ENCODE measurements at regions not wholly inside any gene's neighbourhood (a gene's known extent, or its start where the extent isn't known, plus 50 kb on each side); places are given as distances from the start of the nearest gene placed in this dataset.

DNA sequence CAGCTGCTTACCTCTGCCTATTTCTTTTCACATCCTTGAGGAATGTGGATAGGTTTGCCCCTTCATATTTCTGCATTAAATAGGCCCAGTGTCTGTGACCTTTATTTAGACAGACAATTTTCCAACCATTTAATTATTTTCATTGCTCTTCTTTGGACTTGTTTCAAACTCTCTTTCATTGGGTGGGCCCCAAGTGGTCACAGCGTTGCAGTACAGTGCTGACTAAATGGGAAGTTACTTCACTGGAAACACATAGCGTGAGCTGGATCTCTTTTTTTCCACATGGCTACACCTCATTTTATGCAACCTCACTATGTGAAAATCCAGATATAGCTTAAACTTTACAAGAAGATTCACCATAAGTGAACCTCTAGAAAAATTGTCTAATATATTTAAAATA lies 438.9 kb downstream of the ADAMTS20 start:
- Histone ChIP-seq H3K23ac (ENCODE audit: low read length in 2 of 2) (no peak overlapping the region), H4K91ac (ENCODE audit: low read length) (no peak overlapping the region), H2AK5ac (ENCODE audit: low read length, severe bottlenecking) (no peak overlapping the region), H3K4me1 (ENCODE audit: control insufficient read depth, insufficient read depth, low read depth, low read length) (no peaks in the 10 kb centered on the region), H3K9ac (ENCODE audit: low read length) (peak overlapping the region; percentile 64), H3K27me3 (ENCODE audit: control insufficient read depth in 1 of 2, insufficient read depth in 1 of 2, low read length in 2 of 2) (no peaks in the 10 kb centered on the region), H3K4ac (ENCODE audit: low read depth in 1 of 2, low read length in 2 of 2) (no peak overlapping the region), H3K4me2 (ENCODE audit: low read length, poor library complexity, severe bottlenecking) (no peak overlapping the region), H3K79me1 (replicated peaks; ENCODE audit: low read length, poor library complexity, severe bottlenecking) (no peaks in the 10 kb centered on the region), H2BK5ac (ENCODE audit: low read depth, low read length, poor library complexity, severe bottlenecking) (no peak overlapping the region), H2BK15ac (ENCODE audit: low read depth, poor library complexity, severe bottlenecking) (no peak overlapping the region), H3K9me3 (ENCODE audit: control insufficient read depth, low read length) (no peaks in the 10 kb centered on the region), H3K27ac (ENCODE audit: low read length, poor library complexity, severe bottlenecking) (no peak overlapping the region), H2BK120ac (ENCODE audit: low read depth, low read length) (no peak overlapping the region), H4K8ac (ENCODE audit: low read length) (no peak overlapping the region), H3K18ac (ENCODE audit: low read depth in 1 of 2, low read length in 2 of 2) (no peak overlapping the region), H3K36me3 (ENCODE audit: control insufficient read depth in 1 of 2, insufficient read depth in 2 of 2, low read depth in 1 of 2, low read length in 2 of 2) (no peaks in the 10 kb centered on the region), H2AFZ (ENCODE audit: low read depth, low read length) (no peak overlapping the region), H3K4me3 (ENCODE audit: insufficient read depth in 1 of 2, low read depth in 1 of 2, low read length in 2 of 2) (no peak overlapping the region), H3K14ac (ENCODE audit: low read length in 2 of 2) (no peak overlapping the region), H2BK12ac (ENCODE audit: low read length in 2 of 2) (no peak overlapping the region)
- 75% methylated on average over 2 of the region's 2 CpGs for WGBS
- peak; percentile 24 for DNase-seq

DNA sequence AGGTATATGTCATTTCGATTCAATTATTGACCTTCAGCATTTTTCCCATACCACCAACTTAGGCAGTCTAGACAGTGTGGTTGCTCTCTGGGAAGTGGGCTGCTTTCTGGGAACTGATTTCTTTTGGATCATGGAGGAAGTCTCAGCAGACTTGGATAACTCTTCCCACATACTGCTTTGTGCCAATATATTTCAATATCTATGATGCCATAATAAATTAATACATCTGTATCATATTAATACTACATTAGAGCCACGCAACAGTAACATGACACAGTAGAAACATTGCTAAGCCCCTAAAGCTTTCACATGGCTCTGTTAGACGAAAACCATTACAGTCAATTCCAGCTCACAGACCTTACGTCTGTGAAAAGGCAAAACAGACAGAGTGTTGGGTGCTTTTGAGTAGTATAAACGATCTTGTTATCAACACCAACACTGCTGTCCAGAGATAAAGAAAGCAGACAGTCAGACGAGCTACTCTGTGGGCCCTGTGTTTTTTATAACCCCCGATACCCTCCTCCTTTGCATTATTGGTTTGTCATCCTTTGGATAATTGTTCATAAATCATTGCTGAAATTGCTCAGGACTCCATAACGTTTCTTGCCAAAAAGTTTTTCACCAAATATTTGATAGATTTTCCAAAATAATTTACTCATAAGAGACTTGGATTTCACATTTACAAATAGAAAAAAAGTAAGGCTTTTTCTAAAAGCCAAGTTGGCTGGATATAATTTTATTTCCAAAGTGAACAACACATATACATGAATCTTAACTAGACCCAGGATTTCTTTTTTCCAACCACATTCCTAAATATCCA lies 439.7 kb downstream of the ADAMTS20 start:
- Histone ChIP-seq H2AFZ (ENCODE audit: low read depth, low read length) (no peak overlapping the region), H3K9me3 (ENCODE audit: control insufficient read depth, low read length) (no peaks in the 10 kb centered on the region), H3K79me1 (replicated peaks; ENCODE audit: low read length, poor library complexity, severe bottlenecking) (no peaks in the 10 kb centered on the region), H3K23ac (ENCODE audit: low read length in 2 of 2) (no peak overlapping the region), H3K36me3 (ENCODE audit: control insufficient read depth in 1 of 2, insufficient read depth in 2 of 2, low read depth in 1 of 2, low read length in 2 of 2) (no peaks in the 10 kb centered on the region), H3K4me2 (ENCODE audit: low read length, poor library complexity, severe bottlenecking) (no peak overlapping the region), H3K27me3 (ENCODE audit: control insufficient read depth in 1 of 2, insufficient read depth in 1 of 2, low read length in 2 of 2) (no peaks in the 10 kb centered on the region), H2BK12ac (ENCODE audit: low read length in 2 of 2) (no peak overlapping the region), H3K14ac (ENCODE audit: low read length in 2 of 2) (no peak overlapping the region), H2BK5ac (ENCODE audit: low read depth, low read length, poor library complexity, severe bottlenecking) (no peak overlapping the region), H2BK120ac (ENCODE audit: low read depth, low read length) (no peak overlapping the region), H3K4me3 (ENCODE audit: insufficient read depth in 1 of 2, low read depth in 1 of 2, low read length in 2 of 2) (peak overlapping the region in 1 of 2 experiments; percentile 43), H2BK15ac (ENCODE audit: low read depth, poor library complexity, severe bottlenecking) (no peak overlapping the region), H3K4ac (ENCODE audit: low read depth in 1 of 2, low read length in 2 of 2) (no peak overlapping the region), H3K9ac (ENCODE audit: low read length) (peak overlapping the region; percentile 64), H4K8ac (ENCODE audit: low read length) (no peak overlapping the region), H3K4me1 (ENCODE audit: control insufficient read depth, insufficient read depth, low read depth, low read length) (no peaks in the 10 kb centered on the region), H4K91ac (ENCODE audit: low read length) (no peak overlapping the region), H3K27ac (ENCODE audit: low read length, poor library complexity, severe bottlenecking) (no peak overlapping the region), H3K18ac (ENCODE audit: low read depth in 1 of 2, low read length in 2 of 2) (no peak overlapping the region), H2AK5ac (ENCODE audit: low read length, severe bottlenecking) (no peak overlapping the region)
- DNase-seq: peak; percentile 16
- 32% methylated on average over 5 of the region's 8 CpGs for WGBS

DNA sequence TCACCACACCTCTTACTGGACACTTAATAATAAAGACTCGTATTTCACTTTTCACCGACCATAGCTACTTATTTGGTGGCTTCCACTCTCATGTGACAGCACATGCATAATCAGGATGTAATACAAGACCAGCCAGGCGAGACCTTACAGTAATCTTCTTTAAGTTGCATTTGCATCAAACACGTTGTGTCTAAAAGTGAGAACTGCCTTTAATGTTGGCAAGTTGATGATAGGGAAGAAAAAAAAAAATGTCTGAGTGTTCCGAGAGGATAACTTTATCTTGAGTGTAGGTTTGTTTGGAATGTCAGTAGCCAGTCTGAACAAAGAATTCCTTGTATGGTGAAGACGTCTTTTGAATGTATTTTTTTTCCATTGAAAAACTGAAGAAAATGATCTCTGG lies 440.4 kb downstream of the ADAMTS20 start:
- no peak overlapping the region for H3K27ac ChIP-seq (ENCODE audit: low read length, poor library complexity, severe bottlenecking)
- no peak overlapping the region for H3K23ac ChIP-seq (ENCODE audit: low read length in 2 of 2)
- H3K14ac ChIP-seq (ENCODE audit: low read length in 2 of 2): no peak overlapping the region
- H3K9ac ChIP-seq (ENCODE audit: low read length): peak overlapping the region; percentile 64
- H3K4me2 ChIP-seq (ENCODE audit: low read length, poor library complexity, severe bottlenecking): no peak overlapping the region
- H2BK12ac ChIP-seq (ENCODE audit: low read length in 2 of 2): no peak overlapping the region
- no peak overlapping the region for H3K18ac ChIP-seq (ENCODE audit: low read depth in 1 of 2, low read length in 2 of 2)
- H2BK15ac ChIP-seq (ENCODE audit: low read depth, poor library complexity, severe bottlenecking): no peak overlapping the region
- H3K79me1 ChIP-seq (replicated peaks; ENCODE audit: low read length, poor library complexity, severe bottlenecking): no peaks in the 10 kb centered on the region
- H3K4me3 ChIP-seq (ENCODE audit: insufficient read depth in 1 of 2, low read depth in 1 of 2, low read length in 2 of 2): no peak overlapping the region
- no peak overlapping the region for H4K91ac ChIP-seq (ENCODE audit: low read length)
- H4K8ac ChIP-seq (ENCODE audit: low read length): no peak overlapping the region
- no peak overlapping the region for H2AFZ ChIP-seq (ENCODE audit: low read depth, low read length)
- WGBS: 66% methylated on average over 5 of the region's 6 CpGs
- no peaks in the 10 kb centered on the region for H3K4me1 ChIP-seq (ENCODE audit: control insufficient read depth, insufficient read depth, low read depth, low read length)
- no peak for DNase-seq
- no peaks in the 10 kb centered on the region for H3K27me3 ChIP-seq (ENCODE audit: control insufficient read depth in 1 of 2, insufficient read depth in 1 of 2, low read length in 2 of 2)
- no peaks in the 10 kb centered on the region for H3K36me3 ChIP-seq (ENCODE audit: control insufficient read depth in 1 of 2, insufficient read depth in 2 of 2, low read depth in 1 of 2, low read length in 2 of 2)
- H3K4ac ChIP-seq (ENCODE audit: low read depth in 1 of 2, low read length in 2 of 2): no peak overlapping the region
- H3K9me3 ChIP-seq (ENCODE audit: control insufficient read depth, low read length): no peaks in the 10 kb centered on the region
- H2BK120ac ChIP-seq (ENCODE audit: low read depth, low read length): no peak overlapping the region
- H2AK5ac ChIP-seq (ENCODE audit: low read length, severe bottlenecking): no peak overlapping the region
- H2BK5ac ChIP-seq (ENCODE audit: low read depth, low read length, poor library complexity, severe bottlenecking): no peak overlapping the region

DNA sequence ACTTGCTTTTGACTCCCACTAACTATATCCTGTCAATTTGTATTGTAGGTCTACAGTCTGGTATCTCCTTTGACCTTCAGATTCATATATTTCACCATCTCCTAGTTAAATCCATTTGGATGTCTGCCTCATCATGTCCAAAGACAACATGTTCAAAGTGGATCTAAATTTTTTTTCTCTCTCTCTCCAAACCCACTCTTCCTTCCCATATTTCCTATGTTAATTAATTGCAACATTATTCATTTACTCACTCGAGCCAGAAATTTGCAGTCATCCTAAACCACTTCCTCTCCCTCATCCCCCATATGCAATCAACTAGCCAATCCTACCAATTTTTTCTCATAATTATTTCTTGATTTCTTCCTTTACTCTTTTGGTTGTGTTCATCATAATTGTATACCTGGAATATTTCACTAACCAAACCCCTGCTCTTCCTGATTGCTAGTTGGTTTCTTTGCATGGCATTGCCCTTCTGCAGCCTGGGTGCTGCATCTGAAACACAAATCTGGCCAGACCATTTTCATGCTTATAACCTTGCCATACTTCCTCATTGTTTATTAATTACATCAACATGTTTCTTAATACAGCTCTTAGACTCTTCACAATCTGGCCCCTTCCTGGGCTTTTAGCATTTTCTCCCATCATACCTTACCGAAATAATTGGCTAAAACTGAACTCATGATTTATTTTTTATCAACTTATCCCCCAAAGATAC lies 442.2 kb downstream of the ADAMTS20 start:
- Histone ChIP-seq H3K4me1 (ENCODE audit: control insufficient read depth, insufficient read depth, low read depth, low read length) (peaks cover under 1% of the 10 kb centered on the region), H3K4me2 (ENCODE audit: low read length, poor library complexity, severe bottlenecking) (no peak overlapping the region), H3K9me3 (ENCODE audit: control insufficient read depth, low read length) (no peaks in the 10 kb centered on the region), H3K4ac (ENCODE audit: low read depth in 1 of 2, low read length in 2 of 2) (no peak overlapping the region), H2BK12ac (ENCODE audit: low read length in 2 of 2) (no peak overlapping the region), H4K8ac (ENCODE audit: low read length) (no peak overlapping the region), H2BK5ac (ENCODE audit: low read depth, low read length, poor library complexity, severe bottlenecking) (no peak overlapping the region), H3K23ac (ENCODE audit: low read length in 2 of 2) (no peak overlapping the region), H3K18ac (ENCODE audit: low read depth in 1 of 2, low read length in 2 of 2) (no peak overlapping the region), H2AK5ac (ENCODE audit: low read length, severe bottlenecking) (no peak overlapping the region), H3K4me3 (ENCODE audit: insufficient read depth in 1 of 2, low read depth in 1 of 2, low read length in 2 of 2) (no peak overlapping the region), H3K14ac (ENCODE audit: low read length in 2 of 2) (no peak overlapping the region), H3K9ac (ENCODE audit: low read length) (no peak overlapping the region), H4K91ac (ENCODE audit: low read length) (no peak overlapping the region), H2BK120ac (ENCODE audit: low read depth, low read length) (no peak overlapping the region), H3K27ac (ENCODE audit: low read length, poor library complexity, severe bottlenecking) (no peak overlapping the region), H2AFZ (ENCODE audit: low read depth, low read length) (no peak overlapping the region), H2BK15ac (ENCODE audit: low read depth, poor library complexity, severe bottlenecking) (no peak overlapping the region), H3K79me1 (replicated peaks; ENCODE audit: low read length, poor library complexity, severe bottlenecking) (no peaks in the 10 kb centered on the region), H3K36me3 (ENCODE audit: control insufficient read depth in 1 of 2, insufficient read depth in 2 of 2, low read depth in 1 of 2, low read length in 2 of 2) (no peaks in the 10 kb centered on the region), H3K27me3 (ENCODE audit: control insufficient read depth in 1 of 2, insufficient read depth in 1 of 2, low read length in 2 of 2) (no peaks in the 10 kb centered on the region)
- WGBS: 83% methylated on average over 2 of the region's 2 CpGs
- no peak for DNase-seq
